ENCODE measurements at regions not wholly inside any gene's neighbourhood (a gene's known extent, or its start where the extent isn't known, plus 50 kb on each side); places are given as distances from the start of the nearest gene placed in this dataset.

- H2AFZ ChIP-seq (ENCODE audit: low read length), result no peak overlapping the region
- no peaks in the 10 kb centered on the region for H3K9me3 ChIP-seq (replicated peaks; ENCODE audit: insufficient read depth, low read length)
- H3K9me2 ChIP-seq (replicated peaks; ENCODE audit: insufficient read depth, low read length), result no peaks in the 10 kb centered on the region
- no peaks in the 10 kb centered on the region for H3F3A ChIP-seq (ENCODE audit: insufficient read depth, low read length)
- H3K27ac ChIP-seq (ENCODE audit: low read length), result no peak overlapping the region
- H3K4me3 ChIP-seq (ENCODE audit: low read length), result no peak overlapping the region
- no peaks in the 10 kb centered on the region for H3K4me1 ChIP-seq (ENCODE audit: low read length)
- no peaks in the 10 kb centered on the region for H4K20me1 ChIP-seq (ENCODE audit: insufficient read depth, low read length)
- no peaks in the 10 kb centered on the region for H3K27me3 ChIP-seq (replicated peaks; ENCODE audit: insufficient read depth, low read length)
- no peaks in the 10 kb centered on the region for H3K36me3 ChIP-seq (replicated peaks; ENCODE audit: insufficient read depth, low read length)
- H3K79me2 ChIP-seq (ENCODE audit: low read length), result no peaks in the 10 kb centered on the region
- DNase-seq, result no peak
- no peak overlapping the region for H3K4me2 ChIP-seq (ENCODE audit: low read depth, low read length)
- TF ChIP-seq CTCF (IDR thresholded peaks at IDR 0.05; ENCODE audit: low read length) (no peak), EZH2phosphoT487 (IDR thresholded peaks at IDR 0.05; ENCODE audit: low read length) (no peak), EZH2 (optimal IDR thresholded peaks at IDR 0.05; ENCODE audit: low read depth, low read length) (no peak)
- H3K9ac ChIP-seq (ENCODE audit: low read length), result no peak overlapping the region
Measured at GRCh38 chr2:83067947-83068346, 1391.1 kb downstream of the SUCLG1 start.

GRCh38 chr2:83063933-83064332 lies 1395.1 kb downstream of the SUCLG1 start:
- H2AFZ ChIP-seq (ENCODE audit: low read length), result no peak overlapping the region
- no peak overlapping the region for H3K4me2 ChIP-seq (ENCODE audit: low read depth, low read length)
- no peaks in the 10 kb centered on the region for H3K9me3 ChIP-seq (replicated peaks; ENCODE audit: insufficient read depth, low read length)
- H3K9me2 ChIP-seq (replicated peaks; ENCODE audit: insufficient read depth, low read length), result no peaks in the 10 kb centered on the region
- no peaks in the 10 kb centered on the region for H4K20me1 ChIP-seq (ENCODE audit: insufficient read depth, low read length)
- DNase-seq, result no peak
- TF ChIP-seq CTCF (IDR thresholded peaks at IDR 0.05; ENCODE audit: low read length) (no peak), EZH2phosphoT487 (IDR thresholded peaks at IDR 0.05; ENCODE audit: low read length) (no peak), EZH2 (optimal IDR thresholded peaks at IDR 0.05; ENCODE audit: low read depth, low read length) (no peak)
- no peaks in the 10 kb centered on the region for H3K36me3 ChIP-seq (replicated peaks; ENCODE audit: insufficient read depth, low read length)
- H3F3A ChIP-seq (ENCODE audit: insufficient read depth, low read length), result no peaks in the 10 kb centered on the region
- no peak overlapping the region for H3K27ac ChIP-seq (ENCODE audit: low read length)
- no peaks in the 10 kb centered on the region for H3K79me2 ChIP-seq (ENCODE audit: low read length)
- H3K9ac ChIP-seq (ENCODE audit: low read length), result no peak overlapping the region
- H3K27me3 ChIP-seq (replicated peaks; ENCODE audit: insufficient read depth, low read length), result no peaks in the 10 kb centered on the region
- H3K4me1 ChIP-seq (ENCODE audit: low read length), result no peaks in the 10 kb centered on the region
- no peak overlapping the region for H3K4me3 ChIP-seq (ENCODE audit: low read length)

- Histone ChIP-seq H3K9me3 (replicated peaks; ENCODE audit: insufficient read depth, low read length) (no peaks in the 10 kb centered on the region), H3K4me1 (ENCODE audit: low read length) (no peaks in the 10 kb centered on the region), H3K27ac (ENCODE audit: low read length) (no peak overlapping the region), H3K79me2 (ENCODE audit: low read length) (no peaks in the 10 kb centered on the region), H3K4me2 (ENCODE audit: low read depth, low read length) (no peak overlapping the region), H4K20me1 (ENCODE audit: insufficient read depth, low read length) (no peaks in the 10 kb centered on the region), H3K9ac (ENCODE audit: low read length) (no peak overlapping the region), H3K36me3 (replicated peaks; ENCODE audit: insufficient read depth, low read length) (no peaks in the 10 kb centered on the region), H3K27me3 (replicated peaks; ENCODE audit: insufficient read depth, low read length) (no peaks in the 10 kb centered on the region), H3F3A (ENCODE audit: insufficient read depth, low read length) (no peaks in the 10 kb centered on the region), H3K9me2 (replicated peaks; ENCODE audit: insufficient read depth, low read length) (no peaks in the 10 kb centered on the region), H2AFZ (ENCODE audit: low read length) (no peak overlapping the region), H3K4me3 (ENCODE audit: low read length) (no peak overlapping the region)
- no peak for DNase-seq
- TF ChIP-seq EZH2phosphoT487 (IDR thresholded peaks at IDR 0.05; ENCODE audit: low read length), result no peak
- no peak for TF ChIP-seq CTCF (IDR thresholded peaks at IDR 0.05; ENCODE audit: low read length)
- no peak for TF ChIP-seq EZH2 (optimal IDR thresholded peaks at IDR 0.05; ENCODE audit: low read depth, low read length)
Measured at GRCh38 chr2:83063511-83063910, 1395.6 kb downstream of the SUCLG1 start.
